IMR-90 (cell line): ENCODE measurements at regions not wholly inside any gene's neighbourhood (a gene's known extent, or its start where the extent isn't known, plus 50 kb on each side); places are given as distances from the start of the nearest gene placed in this dataset.

Experiments used
- ATAC-seq: fragments of 200-7000 bp; cut with Tn5 transposase; 2 replicates; pipeline ENCODE4 v1.9.1; 2020; ENCODE audit warnings: low read depth, mild to moderate bottlenecking, moderate library complexity
- BruUV-seq: library from RNA; stranded (reverse); fragments of 400-500 nt; replicated peaks from 2 replicates; lab custom pipeline; 2021; lab: Mats Ljungman, UMichigan
- CTCF ChIA-PET: fragments of 300-600 bp; formaldehyde crosslinking; extraction: SDS; loops from one replicate; lab custom pipeline; 2021; ENCODE audit warnings: antibody characterized with exemption; lab: Yijun Ruan, JAX
- POLR2A ChIA-PET: fragments of 300-600 bp; sonication (Branson Sonifier 250); formaldehyde crosslinking; loops from one replicate; lab custom pipeline; 2022; ENCODE audit warnings: antibody characterized with exemption; ENCODE audit not compliant: unreplicated experiment; lab: Charles Lee
- DNase-seq: peaks from one replicate; pipeline ENCODE4 v3.0.0; 2013
- H2AFZ ChIP-seq: replicated peaks from 2 replicates; pipeline ENCODE3; 2013; ENCODE audit warnings: low read length, mild to moderate bottlenecking; ENCODE audit not compliant: poor library complexity
- H2AK5ac ChIP-seq: 2 replicates; pipeline ENCODE4 v1.6.1; 2013; ENCODE audit warnings: low read depth, low read length, inconsistent platforms
- H2AK9ac ChIP-seq: replicated peaks from 2 replicates; pipeline ENCODE3; 2013; ENCODE audit warnings: mild to moderate bottlenecking, low read depth, low read length, moderate library complexity; ENCODE audit not compliant: poor library complexity
- H2BK120ac ChIP-seq: 2 replicates; pipeline ENCODE4 v1.6.1; 2013; ENCODE audit warnings: low read depth, low read length, inconsistent platforms
- H2BK15ac ChIP-seq: 3 replicates; pipeline ENCODE4 v1.6.1; 2013; ENCODE audit warnings: low read depth, low read length, inconsistent platforms
- H2BK20ac ChIP-seq: 2 replicates; pipeline ENCODE4 v1.6.1; 2013; ENCODE audit warnings: low read depth, mild to moderate bottlenecking, inconsistent platforms, low read length, moderate library complexity
- H2BK5ac ChIP-seq: 2 replicates; pipeline ENCODE4 v1.6.1; 2013; ENCODE audit warnings: mild to moderate bottlenecking, low read depth, low read length, inconsistent platforms; ENCODE audit not compliant: poor library complexity, severe bottlenecking
- H3K14ac ChIP-seq: replicated peaks from 2 replicates; pipeline ENCODE4 v1.6.1; 2013; ENCODE audit warnings: low read depth, low read length, inconsistent platforms
- H3K18ac ChIP-seq: 2 replicates; pipeline ENCODE4 v1.6.1; 2013; ENCODE audit warnings: low read depth, low read length, control low read depth
- H3K23ac ChIP-seq: 2 replicates; pipeline ENCODE4 v1.6.1; 2013; ENCODE audit warnings: low read depth, low read length, inconsistent platforms
- H3K27ac ChIP-seq: 2 replicates; pipeline ENCODE4 v1.5.1; 2013; ENCODE audit warnings: mild to moderate bottlenecking, control low read depth, low read length; ENCODE audit not compliant: insufficient read depth
- H3K27me3 ChIP-seq: 2 replicates; pipeline ENCODE4 v1.6.1; 2013; ENCODE audit warnings: low read length; ENCODE audit not compliant: control insufficient read depth, insufficient read depth
- H3K36me3 ChIP-seq: 2 replicates; pipeline ENCODE4 v1.6.1; 2013; ENCODE audit warnings: low read length, mixed read lengths; ENCODE audit not compliant: control insufficient read depth, insufficient read depth
- H3K4ac ChIP-seq: 2 replicates; pipeline ENCODE4 v1.6.1; 2013; ENCODE audit warnings: low read depth, low read length, inconsistent platforms
- H3K4me1 ChIP-seq: 2 replicates; pipeline ENCODE4 v1.6.1; 2013; ENCODE audit warnings: low read length, mixed read lengths; ENCODE audit not compliant: control insufficient read depth, insufficient read depth
- H3K4me2 ChIP-seq: 2 replicates; pipeline ENCODE4 v1.6.1; 2013; ENCODE audit warnings: low read depth, mild to moderate bottlenecking, control low read depth, low read length, moderate library complexity
- H3K4me3 ChIP-seq: 2 replicates; pipeline ENCODE4 v1.5.1; 2013; ENCODE audit warnings: low read depth, mild to moderate bottlenecking, control low read depth, low read length, moderate library complexity; ENCODE audit not compliant: insufficient read depth
- H3K56ac ChIP-seq: 2 replicates; pipeline ENCODE4 v1.6.1; 2013; ENCODE audit warnings: low read length, inconsistent platforms; ENCODE audit not compliant: insufficient read depth; ENCODE audit errors: extremely low read depth
- H3K79me1 ChIP-seq, 2 experiments: 2 replicates each; pipeline ENCODE4 v1.6.1; 2013; ENCODE audit warnings: low read length in 2 of 2, inconsistent platforms in 1 of 2, low read depth in 1 of 2
- H3K9ac ChIP-seq: 2 replicates; pipeline ENCODE4 v1.6.1; 2013; ENCODE audit warnings: low read depth, low read length, control low read depth
- H3K9me1 ChIP-seq: 2 replicates; pipeline ENCODE4 v1.6.1; 2013; ENCODE audit warnings: low read length, inconsistent platforms; ENCODE audit not compliant: insufficient read depth
- H3K9me3 ChIP-seq: 2 replicates; pipeline ENCODE4 v1.6.1; 2013; ENCODE audit warnings: low read length; ENCODE audit not compliant: control insufficient read depth, insufficient read depth
- H4K20me1 ChIP-seq: 2 replicates; pipeline ENCODE4 v1.6.1; 2013; ENCODE audit warnings: low read length, inconsistent platforms; ENCODE audit not compliant: insufficient read depth
- H4K5ac ChIP-seq: 2 replicates; pipeline ENCODE4 v1.6.1; 2013; ENCODE audit warnings: mild to moderate bottlenecking, low read depth, low read length, control low read depth
- H4K8ac ChIP-seq, 2 experiments: 2 replicates each; pipeline ENCODE4 v1.6.1; 2013; ENCODE audit warnings: low read depth in 2 of 2, low read length in 2 of 2, control low read depth in 1 of 2, inconsistent platforms in 1 of 2
- H4K91ac ChIP-seq: 2 replicates; pipeline ENCODE4 v1.6.1; 2013; ENCODE audit warnings: low read depth, low read length, inconsistent platforms; ENCODE audit not compliant: insufficient read depth
- POLR2A ChIP-seq: IDR thresholded peaks from 2 replicates; pipeline ENCODE4 v1.6.1; 2012; ENCODE audit warnings: mild to moderate bottlenecking, low read depth, low read length
- WGBS, 2 experiments: methylation state at CpG; one replicate each; pipeline versions ENCODE4 v1.1.5 to v1.1.7; 2013; ENCODE audit warnings: missing lambda C conversion rate in 2 of 2; ENCODE audit not compliant: insufficient read length in 1 of 2; ENCODE audit errors: extremely low coverage in 2 of 2; 5-methylcytosine and 5-hydroxymethylcytosine counted together
- dilution Hi-C: fragments of 300-500 bp; cut with HindIII; formaldehyde crosslinking; loops from one replicate; pipeline ENCODE4 v1.14.3; 2018; ENCODE audit warnings: low sequenced_read_pairs; ENCODE audit not compliant: unreplicated experiment
- in situ Hi-C: fragments of 300-500 bp; cut with MboI; formaldehyde crosslinking; loops from 3 replicates; pipeline ENCODE4 v1.14.3; 2019; ENCODE audit warnings: low sequenced_read_pairs, inconsistent platforms, mixed read lengths
- intact Hi-C: fragments of 100-400 bp; cut with micrococcal nuclease; formaldehyde crosslinking; loops from 2 replicates; pipeline ENCODE4 v1.10.0; 2022

DNA sequence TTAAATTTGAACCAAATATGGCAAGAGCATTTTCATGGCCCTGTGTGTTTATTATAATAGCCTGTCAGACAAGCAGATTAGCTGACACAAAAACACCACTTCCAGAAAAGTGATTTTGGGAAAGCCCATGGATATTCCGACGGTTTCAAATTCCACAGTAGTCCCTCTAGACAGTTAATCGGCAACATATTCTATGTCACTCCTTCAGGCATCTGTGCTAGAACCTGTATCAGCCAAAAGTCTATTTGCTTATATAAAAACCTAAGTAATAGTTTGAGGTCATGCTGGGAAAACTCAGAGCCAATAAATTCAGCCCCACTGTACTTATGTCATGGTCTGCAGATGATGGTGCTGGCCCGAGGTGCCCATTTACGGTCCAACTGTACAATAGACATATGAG, 110.2 kb upstream of the ARHGEF26 start:
- H2AK9ac ChIP-seq: no peak overlapping the region
- H3K4ac ChIP-seq: no peak overlapping the region
- H3K4me1 ChIP-seq: no peaks in the 10 kb centered on the region
- no peak overlapping the region for H4K5ac ChIP-seq
- no peaks in the 10 kb centered on the region for H4K20me1 ChIP-seq
- ATAC-seq (no peak), DNase-seq (no peak)
- no peak overlapping the region for H4K8ac ChIP-seq
- no peak overlapping the region for H3K23ac ChIP-seq
- no peak overlapping the region for H2BK20ac ChIP-seq
- in situ Hi-C loops (no loop called here), dilution Hi-C loops (no loop called here), intact Hi-C loops (no loop called here)
- no peak overlapping the region for H3K27ac ChIP-seq
- H3K4me2 ChIP-seq: no peak overlapping the region
- H2BK5ac ChIP-seq: no peak overlapping the region
- H2AFZ ChIP-seq: no peak overlapping the region
- H3K9me1 ChIP-seq: no peaks in the 10 kb centered on the region
- no peaks in the 10 kb centered on the region for H3K36me3 ChIP-seq
- H3K4me3 ChIP-seq: no peak overlapping the region
- H2BK15ac ChIP-seq: no peak overlapping the region
- H3K56ac ChIP-seq: no peak overlapping the region
- CTCF ChIA-PET: no interaction called here
- no peaks in the 10 kb centered on the region for H3K27me3 ChIP-seq
- no CpG with 5 or more reads among the region's 5 CpGs for WGBS, 2 experiments
- no peaks in the 10 kb centered on the region for H3K9me3 ChIP-seq
- POLR2A ChIA-PET: no interaction called here
- H4K91ac ChIP-seq: no peak overlapping the region
- H3K18ac ChIP-seq: no peak overlapping the region
- H3K9ac ChIP-seq: no peak overlapping the region
- no peak for TF ChIP-seq POLR2A
- H3K79me1 ChIP-seq: no peaks in the 10 kb centered on the region
- no TSS peak for BruUV-seq
- no peak overlapping the region for H2AK5ac ChIP-seq
- H3K14ac ChIP-seq: no peak overlapping the region
- no peak overlapping the region for H2BK120ac ChIP-seq
